GM12878 (cell line): ENCODE measurements at regions not wholly inside any gene's neighbourhood (a gene's known extent, or its start where the extent isn't known, plus 50 kb on each side); places are given as distances from the start of the nearest gene placed in this dataset.

ENCODE experiments used
- CHD1 ChIP-seq: IDR thresholded peaks from 2 replicates; pipeline ENCODE4 v1.6.1; 2012; ENCODE audit warnings: low read depth, low read length, improper control_type of control experiment
- CTCF ChIP-seq, 3 experiments: IDR thresholded peaks in 2 of 3; conservative IDR thresholded peaks in 1 of 3; 2 replicates each; pipeline ENCODE4 v1.5.1; 2011; ENCODE audit warnings: low read depth in 3 of 3, low read length in 3 of 3, mild to moderate bottlenecking in 3 of 3, control low read depth in 2 of 3, moderate library complexity in 2 of 3, inconsistent platforms in 1 of 3, mixed read lengths in 1 of 3; ENCODE audit not compliant: control insufficient read depth in 2 of 3, insufficient read depth in 1 of 3; ENCODE audit errors: extremely low read depth in 1 of 3
- DPF2 ChIP-seq: fragments of 450-650 bp; IDR thresholded peaks from 2 replicates; pipeline ENCODE4 v1.6.1; 2017; ENCODE audit warnings: mild to moderate bottlenecking
- EZH2 ChIP-seq: IDR thresholded peaks from 2 replicates; pipeline ENCODE4 v1.6.1; 2012; ENCODE audit warnings: low read depth, mild to moderate bottlenecking, control low read depth, inconsistent platforms, low read length, borderline replicate concordance; ENCODE audit not compliant: control insufficient read depth
- MYB ChIP-seq: fragments of 150-350 bp; IDR thresholded peaks from 2 replicates; pipeline ENCODE4 v1.6.1; 2014; ENCODE audit warnings: mild to moderate bottlenecking, low read depth, low read length, borderline replicate concordance
- POLR2A ChIP-seq: IDR thresholded peaks from 2 replicates; pipeline ENCODE4 v1.6.1; 2011; ENCODE audit warnings: low read depth, mild to moderate bottlenecking, low read length
- POLR2AphosphoS5 ChIP-seq: IDR thresholded peaks from 2 replicates; pipeline ENCODE4 v1.6.1; 2011; ENCODE audit warnings: mild to moderate bottlenecking, low read length, inconsistent platforms
- RCOR1 ChIP-seq: conservative IDR thresholded peaks from 2 replicates; pipeline ENCODE4 v1.6.1; 2012; ENCODE audit warnings: low read depth, low read length, improper control_type of control experiment
- SMARCA5 ChIP-seq: fragments of 450-650 bp; IDR thresholded peaks from 2 replicates; pipeline ENCODE4 v1.6.1; 2017; ENCODE audit warnings: mild to moderate bottlenecking
- TAF1 ChIP-seq: IDR thresholded peaks from 2 replicates; pipeline ENCODE4 v1.6.1; 2011; ENCODE audit warnings: mild to moderate bottlenecking, low read depth, low read length, borderline replicate concordance
- TARDBP ChIP-seq: IDR thresholded peaks from 2 replicates; pipeline ENCODE4 v1.6.1; 2016; ENCODE audit warnings: borderline replicate concordance
- ZBTB40 ChIP-seq: fragments of 450-650 bp; IDR thresholded peaks from 2 replicates; pipeline ENCODE4 v1.6.1; 2016; ENCODE audit warnings: mild to moderate bottlenecking, moderate library complexity, borderline replicate concordance
- TF ChIP-seq, protein P1 (sequence below): IDR thresholded peaks from 2 replicates; pipeline ENCODE4 v1.6.1; 2012; ENCODE audit warnings: mild to moderate bottlenecking, low read depth, low read length
- TF ChIP-seq, protein P2 (sequence below): fragments of 450-650 bp; IDR thresholded peaks from 2 replicates; pipeline ENCODE4 v1.6.1; 2017; ENCODE audit warnings: mild to moderate bottlenecking

DNA sequence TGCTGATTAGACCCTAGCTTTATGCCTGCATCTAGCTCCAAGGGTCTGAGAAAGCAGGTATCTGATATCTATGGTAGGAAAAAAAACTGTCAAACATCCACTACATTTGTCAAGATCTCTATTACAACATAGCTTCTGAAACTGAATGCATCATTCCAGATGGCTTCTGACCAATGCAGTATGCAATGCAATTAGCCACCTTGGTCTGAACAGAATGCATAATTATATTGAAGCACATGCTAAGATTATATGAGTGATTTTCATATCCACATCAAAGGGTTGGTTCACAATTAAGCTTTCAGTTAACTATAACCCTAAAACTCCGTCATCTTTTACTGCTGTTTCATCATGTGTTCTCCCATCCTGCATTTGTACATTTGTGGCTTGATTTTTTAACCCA is 271.4 kb downstream of the POLR1F start:
- TF ChIP-seq EZH2 (no peak), POLR2AphosphoS5 (no peak), ZBTB40 (no peak), DPF2 (no peak), CHD1 (no peak), SMARCA5 (no peak), MYB (no peak), TAF1 (no peak), POLR2A (no peak), CTCF (IDR thresholded peaks at IDR 0.05 in 2 of 3, conservative IDR thresholded peaks at IDR 0.05 in 1 of 3; ENCODE audit: control insufficient read depth in 2 of 3, extremely low read depth in 1 of 3, insufficient read depth in 1 of 3, low read depth in 3 of 3, low read length in 3 of 3) (no peak), TARDBP (no peak), RCOR1 (no peak)
- TF ChIP-seq, protein P1, sequence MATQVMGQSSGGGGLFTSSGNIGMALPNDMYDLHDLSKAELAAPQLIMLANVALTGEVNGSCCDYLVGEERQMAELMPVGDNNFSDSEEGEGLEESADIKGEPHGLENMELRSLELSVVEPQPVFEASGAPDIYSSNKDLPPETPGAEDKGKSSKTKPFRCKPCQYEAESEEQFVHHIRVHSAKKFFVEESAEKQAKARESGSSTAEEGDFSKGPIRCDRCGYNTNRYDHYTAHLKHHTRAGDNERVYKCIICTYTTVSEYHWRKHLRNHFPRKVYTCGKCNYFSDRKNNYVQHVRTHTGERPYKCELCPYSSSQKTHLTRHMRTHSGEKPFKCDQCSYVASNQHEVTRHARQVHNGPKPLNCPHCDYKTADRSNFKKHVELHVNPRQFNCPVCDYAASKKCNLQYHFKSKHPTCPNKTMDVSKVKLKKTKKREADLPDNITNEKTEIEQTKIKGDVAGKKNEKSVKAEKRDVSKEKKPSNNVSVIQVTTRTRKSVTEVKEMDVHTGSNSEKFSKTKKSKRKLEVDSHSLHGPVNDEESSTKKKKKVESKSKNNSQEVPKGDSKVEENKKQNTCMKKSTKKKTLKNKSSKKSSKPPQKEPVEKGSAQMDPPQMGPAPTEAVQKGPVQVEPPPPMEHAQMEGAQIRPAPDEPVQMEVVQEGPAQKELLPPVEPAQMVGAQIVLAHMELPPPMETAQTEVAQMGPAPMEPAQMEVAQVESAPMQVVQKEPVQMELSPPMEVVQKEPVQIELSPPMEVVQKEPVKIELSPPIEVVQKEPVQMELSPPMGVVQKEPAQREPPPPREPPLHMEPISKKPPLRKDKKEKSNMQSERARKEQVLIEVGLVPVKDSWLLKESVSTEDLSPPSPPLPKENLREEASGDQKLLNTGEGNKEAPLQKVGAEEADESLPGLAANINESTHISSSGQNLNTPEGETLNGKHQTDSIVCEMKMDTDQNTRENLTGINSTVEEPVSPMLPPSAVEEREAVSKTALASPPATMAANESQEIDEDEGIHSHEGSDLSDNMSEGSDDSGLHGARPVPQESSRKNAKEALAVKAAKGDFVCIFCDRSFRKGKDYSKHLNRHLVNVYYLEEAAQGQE, result no peak
- TF ChIP-seq, protein P2, sequence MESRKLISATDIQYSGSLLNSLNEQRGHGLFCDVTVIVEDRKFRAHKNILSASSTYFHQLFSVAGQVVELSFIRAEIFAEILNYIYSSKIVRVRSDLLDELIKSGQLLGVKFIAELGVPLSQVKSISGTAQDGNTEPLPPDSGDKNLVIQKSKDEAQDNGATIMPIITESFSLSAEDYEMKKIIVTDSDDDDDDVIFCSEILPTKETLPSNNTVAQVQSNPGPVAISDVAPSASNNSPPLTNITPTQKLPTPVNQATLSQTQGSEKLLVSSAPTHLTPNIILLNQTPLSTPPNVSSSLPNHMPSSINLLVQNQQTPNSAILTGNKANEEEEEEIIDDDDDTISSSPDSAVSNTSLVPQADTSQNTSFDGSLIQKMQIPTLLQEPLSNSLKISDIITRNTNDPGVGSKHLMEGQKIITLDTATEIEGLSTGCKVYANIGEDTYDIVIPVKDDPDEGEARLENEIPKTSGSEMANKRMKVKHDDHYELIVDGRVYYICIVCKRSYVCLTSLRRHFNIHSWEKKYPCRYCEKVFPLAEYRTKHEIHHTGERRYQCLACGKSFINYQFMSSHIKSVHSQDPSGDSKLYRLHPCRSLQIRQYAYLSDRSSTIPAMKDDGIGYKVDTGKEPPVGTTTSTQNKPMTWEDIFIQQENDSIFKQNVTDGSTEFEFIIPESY, result no peak
